T-helper 17 cell (primary cell): ENCODE measurements at regions not wholly inside any gene's neighbourhood (a gene's known extent, or its start where the extent isn't known, plus 50 kb on each side); places are given as distances from the start of the nearest gene placed in this dataset.

ENCODE experiments used
- ATAC-seq: fragments of 150-1000 bp; cut with Tn5 transposase; 2 replicates; pipeline ENCODE4 v1.10.0; 2021; ENCODE audit warnings: mild to moderate bottlenecking, moderate library complexity
- DNase-seq, 3 donors: peaks; one replicate each; pipeline versions ENCODE4 v3.0.0 to v3.0.0-alpha.2; 2020 to 2021
- H3K9me3 ChIP-seq: one replicate; pipeline ENCODE4 v1.7.0; 2013; ENCODE audit warnings: low read length, mild to moderate bottlenecking; ENCODE audit not compliant: control insufficient read depth, poor library complexity, severe bottlenecking
- H3K27ac Mint-ChIP-seq: one replicate; pipeline ENCODE4 v1.8.0; 2022; ENCODE audit warnings: mild to moderate bottlenecking, moderate library complexity, mixed read lengths
- H3K27me3 Mint-ChIP-seq: one replicate; pipeline ENCODE4 v1.8.0; 2022; ENCODE audit warnings: mixed read lengths
- H3K36me3 Mint-ChIP-seq: one replicate; pipeline ENCODE4 v1.8.0; 2022; ENCODE audit warnings: low read depth, mixed read lengths
- H3K4me1 Mint-ChIP-seq: one replicate; pipeline ENCODE4 v1.8.0; 2022; ENCODE audit warnings: mild to moderate bottlenecking, mixed read lengths
- H3K4me3 Mint-ChIP-seq: one replicate; pipeline ENCODE4 v1.8.0; 2022; ENCODE audit warnings: mild to moderate bottlenecking, moderate library complexity, mixed read lengths

GRCh38 chr10:78312197-78313047 is 278.8 kb downstream of the RPS24 start:
- no peaks in the 10 kb centered on the region for H3K9me3 ChIP-seq
- no peak for ATAC-seq
- DNase-seq, result no peak
- Mint-ChIP-seq H3K27ac (no peak overlapping the region), H3K4me1 (peaks cover 5% of the 10 kb centered on the region), H3K36me3 (no peaks in the 10 kb centered on the region), H3K27me3 (no peaks in the 10 kb centered on the region), H3K4me3 (no peak overlapping the region)

GRCh38 chr10:78313048-78313381 is 279.4 kb downstream of the RPS24 start:
- Mint-ChIP-seq H3K4me3 (no peak overlapping the region), H3K4me1 (peaks cover 5% of the 10 kb centered on the region), H3K27me3 (no peaks in the 10 kb centered on the region), H3K36me3 (no peaks in the 10 kb centered on the region), H3K27ac (no peak overlapping the region)
- H3K9me3 ChIP-seq, result no peaks in the 10 kb centered on the region
- no peak for DNase-seq
- no peak for ATAC-seq

GRCh38 chr10:78313636-78314035 is 280.0 kb downstream of the RPS24 start:
- Mint-ChIP-seq H3K27ac (peak overlapping the region; percentile 4), H3K27me3 (no peaks in the 10 kb centered on the region), H3K4me1 (peaks cover 5% of the 10 kb centered on the region), H3K36me3 (no peaks in the 10 kb centered on the region), H3K4me3 (no peak overlapping the region)
- no peaks in the 10 kb centered on the region for H3K9me3 ChIP-seq
- ATAC-seq (no peak), DNase-seq (no peak)

GRCh38 chr10:78314651-78315050 is 281.0 kb downstream of the RPS24 start:
- no peak for DNase-seq

GRCh38 chr10:78316451-78316931 is 282.8 kb downstream of the RPS24 start:
- H3K27me3 Mint-ChIP-seq, result no peaks in the 10 kb centered on the region
- ATAC-seq (no peak), DNase-seq (no peak)
- peaks cover 13% of the 10 kb centered on the region for H3K4me1 Mint-ChIP-seq
- no peaks in the 10 kb centered on the region for H3K9me3 ChIP-seq
- H3K36me3 Mint-ChIP-seq, result peaks cover 2% of the 10 kb centered on the region
- H3K27ac Mint-ChIP-seq, result no peak overlapping the region
- H3K4me3 Mint-ChIP-seq, result peak overlapping the region; percentile 49

More at GRCh38 chr10:78314651-78315050, 281.0 kb downstream of the RPS24 start:
- Mint-ChIP-seq H3K4me3 (no peak overlapping the region), H3K4me1 (peaks cover 5% of the 10 kb centered on the region), H3K27me3 (no peaks in the 10 kb centered on the region), H3K36me3 (no peaks in the 10 kb centered on the region), H3K27ac (no peak overlapping the region)
- H3K9me3 ChIP-seq, result no peaks in the 10 kb centered on the region
- no peak for ATAC-seq

GRCh38 chr10:78318305-78318704 is 284.6 kb downstream of the RPS24 start:
- ATAC-seq, result no peak
- H3K27ac Mint-ChIP-seq, result no peak overlapping the region
- H3K4me1 Mint-ChIP-seq, result peaks cover 10% of the 10 kb centered on the region
- no peak for DNase-seq
- H3K36me3 Mint-ChIP-seq, result peaks cover 2% of the 10 kb centered on the region
- no peaks in the 10 kb centered on the region for H3K27me3 Mint-ChIP-seq
- no peaks in the 10 kb centered on the region for H3K9me3 ChIP-seq
- H3K4me3 Mint-ChIP-seq, result no peak overlapping the region

GRCh38 chr10:78319371-78319770 is 285.7 kb downstream of the RPS24 start:
- Mint-ChIP-seq H3K4me1 (peaks cover 11% of the 10 kb centered on the region), H3K27me3 (no peaks in the 10 kb centered on the region), H3K27ac (peak overlapping the region; percentile 30), H3K4me3 (no peak overlapping the region), H3K36me3 (peaks cover 2% of the 10 kb centered on the region)
- no peak for DNase-seq
- no peak for ATAC-seq
- no peaks in the 10 kb centered on the region for H3K9me3 ChIP-seq

- H3K9me3 ChIP-seq, result no peaks in the 10 kb centered on the region
- peaks cover 2% of the 10 kb centered on the region for H3K36me3 Mint-ChIP-seq
- peaks cover 11% of the 10 kb centered on the region for H3K4me1 Mint-ChIP-seq
- peak overlapping the region; percentile 69 for H3K4me3 Mint-ChIP-seq
- peak overlapping the region; percentile 30 for H3K27ac Mint-ChIP-seq
- H3K27me3 Mint-ChIP-seq, result no peaks in the 10 kb centered on the region
- DNase-seq (no peak), ATAC-seq (no peak)
These were observed 286.2 kb downstream of the RPS24 start for GRCh38 chr10:78319841-78320240.

GRCh38 chr10:78320506-78320905 is 286.8 kb downstream of the RPS24 start:
- ATAC-seq (peak; percentile 93), DNase-seq (no peak)
- H3K9me3 ChIP-seq, result no peaks in the 10 kb centered on the region
- H3K4me1 Mint-ChIP-seq, result peaks cover 11% of the 10 kb centered on the region
- no peaks in the 10 kb centered on the region for H3K27me3 Mint-ChIP-seq
- peak overlapping the region; percentile 30 for H3K27ac Mint-ChIP-seq
- peak overlapping the region; percentile 69 for H3K4me3 Mint-ChIP-seq
- peaks cover 2% of the 10 kb centered on the region for H3K36me3 Mint-ChIP-seq

GRCh38 chr10:78321000-78321399 is 287.3 kb downstream of the RPS24 start:
- ATAC-seq (no peak), DNase-seq (no peak)
- peaks cover 11% of the 10 kb centered on the region for H3K4me1 Mint-ChIP-seq
- H3K4me3 Mint-ChIP-seq, result no peak overlapping the region
- H3K9me3 ChIP-seq, result peaks cover 2% of the 10 kb centered on the region
- H3K36me3 Mint-ChIP-seq, result peaks cover 2% of the 10 kb centered on the region
- H3K27me3 Mint-ChIP-seq, result no peaks in the 10 kb centered on the region
- peak overlapping the region; percentile 30 for H3K27ac Mint-ChIP-seq

GRCh38 chr10:78321500-78321899 is 287.8 kb downstream of the RPS24 start:
- H3K4me3 Mint-ChIP-seq, result no peak overlapping the region
- peak overlapping the region; percentile 30 for H3K27ac Mint-ChIP-seq
- no peaks in the 10 kb centered on the region for H3K27me3 Mint-ChIP-seq
- H3K9me3 ChIP-seq, result peaks cover 7% of the 10 kb centered on the region
- H3K36me3 Mint-ChIP-seq, result peaks cover 2% of the 10 kb centered on the region
- no peak for ATAC-seq
- no peak for DNase-seq
- peaks cover 11% of the 10 kb centered on the region for H3K4me1 Mint-ChIP-seq

GRCh38 chr10:78326372-78326771 is 292.7 kb downstream of the RPS24 start:
- DNase-seq (no peak), ATAC-seq (no peak)
- Mint-ChIP-seq H3K27ac (no peak overlapping the region), H3K27me3 (peaks cover 5% of the 10 kb centered on the region), H3K36me3 (peaks cover 6% of the 10 kb centered on the region), H3K4me1 (peaks cover 4% of the 10 kb centered on the region), H3K4me3 (no peak overlapping the region)
- H3K9me3 ChIP-seq, result peaks cover 12% of the 10 kb centered on the region

- no peak overlapping the region for H3K4me3 Mint-ChIP-seq
These were observed 294.3 kb downstream of the RPS24 start for GRCh38 chr10:78327778-78328591.

More at GRCh38 chr10:78327778-78328591, 294.3 kb downstream of the RPS24 start:
- Mint-ChIP-seq H3K27ac (no peak overlapping the region), H3K4me1 (peaks cover 4% of the 10 kb centered on the region), H3K27me3 (peaks cover 11% of the 10 kb centered on the region), H3K36me3 (peaks cover 9% of the 10 kb centered on the region)
- no peak for DNase-seq
- H3K9me3 ChIP-seq, result peaks cover 12% of the 10 kb centered on the region
- ATAC-seq, result no peak
